ENCODE measurements at regions not wholly inside any gene's neighbourhood (a gene's known extent, or its start where the extent isn't known, plus 50 kb on each side); places are given as distances from the start of the nearest gene placed in this dataset.

GRCh38 chr3:3301476-3301875 lies 122.0 kb upstream of the CRBN start:
- TF ChIP-seq POLR2A (IDR thresholded peaks at IDR 0.05; ENCODE audit: low read depth) (no peak), CTCF (IDR thresholded peaks at IDR 0.05) (no peak)
